Urinary bladder (tissue), 3 donors: ENCODE measurements at regions not wholly inside any gene's neighbourhood (a gene's known extent, or its start where the extent isn't known, plus 50 kb on each side); places are given as distances from the start of the nearest gene placed in this dataset.
"Not testable (repeated sequence)": the region's sequence is repeated elsewhere in the genome, so short reads cannot be mapped to it uniquely, and the experiment has no call there.

ENCODE experiments used
- DNase-seq: peaks from one replicate; pipeline ENCODE4 v3.0.0-alpha.2; 2015; ENCODE audit errors: extremely low spot score
- H3K27ac ChIP-seq: one replicate; pipeline ENCODE4 v1.5.1; 2013; ENCODE audit warnings: low read depth, mild to moderate bottlenecking, moderate library complexity
- H3K36me3 ChIP-seq: one replicate; pipeline ENCODE4 v1.6.1; 2013; ENCODE audit warnings: mild to moderate bottlenecking, moderate library complexity; ENCODE audit not compliant: insufficient read depth
- H3K4me1 ChIP-seq: one replicate; pipeline ENCODE4 v1.6.1; 2013; ENCODE audit warnings: mild to moderate bottlenecking, moderate library complexity; ENCODE audit not compliant: insufficient read depth
- H3K4me3 ChIP-seq: one replicate; pipeline ENCODE4 v1.5.1; 2013; ENCODE audit warnings: low read depth, low read length
- WGBS: extraction: QIAGEN DNeasy Blood & Tissue Kit; methylation state at CpG from one replicate; pipeline ENCODE4 v1.1.7; 2013; 5-methylcytosine and 5-hydroxymethylcytosine counted together
- donor health status: healthy with polysubstance abuse.
- donor health status: healthy.

GRCh38 chr5:26486631-26487030 is 551.8 kb downstream of the CDH9 start:
- no peak overlapping the region for H3K27ac ChIP-seq
- WGBS: 90% methylated on average over 3 of the region's 3 CpGs

GRCh38 chr5:26485146-26485860 is 553.1 kb downstream of the CDH9 start:
- not testable (repeated sequence) for H3K4me3 ChIP-seq, H3K4me1 ChIP-seq, H3K36me3 ChIP-seq, DNase-seq, H3K27ac ChIP-seq
- WGBS: 96% methylated on average over 46 of the region's 46 CpGs

More at GRCh38 chr5:26486631-26487030, 551.8 kb downstream of the CDH9 start:
- no peaks in the 10 kb centered on the region for H3K4me1 ChIP-seq
- H3K4me3 ChIP-seq: no peak overlapping the region
- no peaks in the 10 kb centered on the region for H3K36me3 ChIP-seq
- DNase-seq: no peak

- WGBS: 59% methylated on average over 2 of the region's 2 CpGs
- no peak overlapping the region for H3K27ac ChIP-seq
- no peak for DNase-seq
- H3K4me3 ChIP-seq: no peak overlapping the region
- H3K36me3 ChIP-seq: no peaks in the 10 kb centered on the region
- no peaks in the 10 kb centered on the region for H3K4me1 ChIP-seq
Observed at GRCh38 chr5:26482810-26483375, 555.5 kb downstream of the CDH9 start.

- Histone ChIP-seq H3K4me1 (no peaks in the 10 kb centered on the region), H3K36me3 (no peaks in the 10 kb centered on the region), H3K4me3 (no peak overlapping the region), H3K27ac (no peak overlapping the region)
- no peak for DNase-seq
- 67% methylated on average over 5 of the region's 5 CpGs for WGBS
Observed at GRCh38 chr5:26482076-26482809, 556.1 kb downstream of the CDH9 start.

GRCh38 chr5:26470439-26470838 is 567.9 kb downstream of the CDH9 start:
- no peak for DNase-seq
- H3K4me3 ChIP-seq: no peak overlapping the region
- H3K27ac ChIP-seq: no peak overlapping the region
- no peaks in the 10 kb centered on the region for H3K4me1 ChIP-seq
- no peaks in the 10 kb centered on the region for H3K36me3 ChIP-seq

- no peak overlapping the region for H3K4me3 ChIP-seq
- WGBS: 71% methylated on average over 1 of the region's 1 CpG
Observed at GRCh38 chr5:26439121-26439520, 599.3 kb downstream of the CDH9 start.

GRCh38 chr5:26434688-26435087 is 603.7 kb downstream of the CDH9 start:
- DNase-seq: no peak
- Histone ChIP-seq H3K27ac (no peak overlapping the region), H3K4me1 (no peaks in the 10 kb centered on the region), H3K4me3 (no peak overlapping the region), H3K36me3 (no peaks in the 10 kb centered on the region)
- 67% methylated on average over 3 of the region's 3 CpGs for WGBS

More at GRCh38 chr5:26439121-26439520, 599.3 kb downstream of the CDH9 start:
- Histone ChIP-seq H3K36me3 (no peaks in the 10 kb centered on the region), H3K27ac (no peak overlapping the region), H3K4me1 (no peaks in the 10 kb centered on the region)
- no peak for DNase-seq

- Histone ChIP-seq H3K36me3 (no peaks in the 10 kb centered on the region), H3K4me1 (no peaks in the 10 kb centered on the region), H3K4me3 (no peak overlapping the region), H3K27ac (no peak overlapping the region)
- DNase-seq: no peak
Observed at GRCh38 chr5:26432386-26432785, 606.0 kb downstream of the CDH9 start.

GRCh38 chr5:26430323-26430722 is 608.1 kb downstream of the CDH9 start:
- no peaks in the 10 kb centered on the region for H3K4me1 ChIP-seq
- no peak for DNase-seq
- H3K36me3 ChIP-seq: no peaks in the 10 kb centered on the region
- no peak overlapping the region for H3K4me3 ChIP-seq
- H3K27ac ChIP-seq: no peak overlapping the region
- WGBS: 91% methylated on average over 2 of the region's 2 CpGs

- no peaks in the 10 kb centered on the region for H3K36me3 ChIP-seq
- H3K4me1 ChIP-seq: no peaks in the 10 kb centered on the region
- WGBS: 85% methylated on average over 2 of the region's 2 CpGs
Observed at GRCh38 chr5:26427281-26427680, 611.1 kb downstream of the CDH9 start.

GRCh38 chr5:26419987-26420386 is 618.4 kb downstream of the CDH9 start:
- Histone ChIP-seq H3K27ac (no peak overlapping the region), H3K4me3 (no peak overlapping the region), H3K36me3 (no peaks in the 10 kb centered on the region), H3K4me1 (no peaks in the 10 kb centered on the region)
- DNase-seq: no peak
- WGBS: 91% methylated on average over 1 of the region's 1 CpG

More at GRCh38 chr5:26427281-26427680, 611.1 kb downstream of the CDH9 start:
- no peak for DNase-seq
- H3K27ac ChIP-seq: no peak overlapping the region
- H3K4me3 ChIP-seq: no peak overlapping the region

- Histone ChIP-seq H3K4me3 (no peak overlapping the region), H3K27ac (no peak overlapping the region), H3K4me1 (no peaks in the 10 kb centered on the region), H3K36me3 (no peaks in the 10 kb centered on the region)
- no peak for DNase-seq
- 93% methylated on average over 5 of the region's 5 CpGs for WGBS
Observed at GRCh38 chr5:26416911-26417310, 621.5 kb downstream of the CDH9 start.

GRCh38 chr5:26415987-26416779 is 622.2 kb downstream of the CDH9 start:
- Histone ChIP-seq H3K4me3 (no peak overlapping the region), H3K36me3 (no peaks in the 10 kb centered on the region), H3K4me1 (no peaks in the 10 kb centered on the region), H3K27ac (no peak overlapping the region)
- 84% methylated on average over 12 of the region's 12 CpGs for WGBS
- DNase-seq: no peak
